HG03575 (cell line): ENCODE measurements at regions not wholly inside any gene's neighbourhood (a gene's known extent, or its start where the extent isn't known, plus 50 kb on each side); places are given as distances from the start of the nearest gene placed in this dataset.

ENCODE experiments used
- ATAC-seq: cut with Tn5 transposase; IDR thresholded peaks from one replicate; pipeline ENCODE4 v1.9.1; 2021; ENCODE audit not compliant: unreplicated experiment, insufficient number of reproducible peaks, low FRiP score; ENCODE audit errors: extremely low read depth

DNA sequence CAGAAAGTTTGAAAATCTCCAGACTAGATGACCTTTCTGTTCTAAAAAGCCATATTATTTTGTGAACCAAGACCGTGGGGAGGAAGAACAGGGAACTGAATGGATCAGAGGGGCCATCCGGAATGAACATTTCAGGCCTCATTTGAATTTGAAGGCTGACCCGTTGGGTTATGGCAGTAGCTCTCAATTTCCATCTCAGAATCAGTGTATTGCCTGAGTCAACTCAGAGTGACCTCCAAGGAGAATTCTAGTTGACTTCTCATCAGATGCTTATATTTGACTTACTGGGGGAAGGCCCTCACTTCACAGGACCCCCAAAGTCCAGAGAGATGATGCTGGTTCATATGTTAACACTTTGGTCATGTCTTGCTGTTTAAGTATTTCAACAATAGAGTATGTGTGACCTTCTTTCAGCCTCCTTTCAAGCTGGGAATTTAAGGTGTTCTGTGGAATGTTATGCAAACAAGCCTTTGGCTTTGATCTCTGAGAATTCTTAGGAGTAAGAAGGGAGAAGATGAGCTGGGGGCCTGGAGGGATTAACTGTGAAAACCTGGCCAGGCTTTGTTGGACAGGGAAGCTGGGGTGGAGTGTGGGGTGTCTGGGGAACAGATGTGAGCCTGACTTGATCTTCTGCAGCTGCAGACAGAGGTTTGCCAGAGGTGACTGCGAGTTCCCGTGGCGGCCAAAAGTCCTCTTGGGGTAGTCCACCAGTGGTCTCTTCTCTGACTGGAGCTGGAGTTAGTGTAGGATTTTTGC lies 111.2 kb upstream of the RGMA start:
- no peak for ATAC-seq

DNA sequence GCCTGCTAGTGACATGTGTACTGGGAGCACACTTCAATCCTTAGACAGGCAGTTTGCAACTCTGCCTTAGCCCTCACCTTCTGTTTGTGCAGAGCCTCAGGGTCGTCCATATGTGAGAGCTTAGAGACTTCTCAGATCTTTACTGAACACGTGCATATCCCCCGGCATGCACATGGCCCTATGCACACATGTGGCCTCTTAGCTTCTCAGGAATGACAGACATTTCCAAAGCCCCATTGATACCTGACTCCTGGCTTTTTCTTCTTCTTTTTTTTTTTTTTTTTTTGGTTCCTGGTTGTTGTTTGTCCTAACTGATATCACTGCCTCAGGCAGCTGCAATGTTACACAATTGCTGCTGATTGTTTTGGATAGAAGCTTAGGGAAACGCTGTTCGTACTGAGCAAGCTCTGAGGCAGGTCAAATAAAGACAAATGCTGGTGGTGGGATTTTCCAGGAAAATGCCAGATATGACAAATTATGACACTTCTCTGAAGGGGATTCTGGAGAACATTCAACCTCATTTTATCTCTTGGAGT lies 107.2 kb upstream of the RGMA start:
- no peak for ATAC-seq

DNA sequence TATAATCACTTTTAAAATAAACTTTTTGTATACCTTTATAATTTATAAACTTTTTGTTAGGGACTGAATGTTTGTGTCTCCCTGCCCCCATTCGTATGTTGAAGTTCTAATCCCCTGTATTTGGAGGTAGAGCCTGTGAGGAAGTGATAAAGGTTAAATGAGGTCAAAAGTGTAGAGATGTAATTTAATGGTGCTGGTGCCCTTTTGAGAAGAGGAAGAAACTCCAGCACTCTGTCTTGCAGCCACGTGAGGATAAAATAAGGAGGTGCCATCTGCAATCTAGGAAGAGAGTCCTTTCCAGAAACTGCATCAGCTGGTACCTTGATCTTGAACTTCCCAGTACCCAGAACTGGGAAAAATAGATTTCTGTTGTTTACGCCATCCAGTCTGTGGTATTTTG lies 106.1 kb upstream of the RGMA start:
- ATAC-seq: no peak

DNA sequence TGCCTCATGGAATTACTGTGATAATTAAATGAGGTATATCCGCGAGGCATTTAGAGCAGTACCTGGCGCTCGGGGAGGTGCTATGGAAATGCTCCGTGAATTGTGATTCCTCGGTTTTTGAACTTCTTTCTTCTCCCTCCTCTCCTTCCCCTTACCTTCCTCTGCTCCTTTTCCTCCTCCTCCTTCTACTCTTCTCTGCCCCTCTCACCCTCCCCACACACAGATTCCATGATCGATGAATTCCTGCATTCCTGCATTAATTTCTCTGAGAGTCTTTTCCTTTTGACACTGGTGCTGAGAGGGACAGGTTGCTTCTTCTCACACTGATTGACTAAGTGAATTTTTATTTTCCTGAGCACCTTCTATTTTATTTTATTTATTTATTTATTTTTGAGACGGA lies 101.2 kb upstream of the RGMA start:
- ATAC-seq: no peak

DNA sequence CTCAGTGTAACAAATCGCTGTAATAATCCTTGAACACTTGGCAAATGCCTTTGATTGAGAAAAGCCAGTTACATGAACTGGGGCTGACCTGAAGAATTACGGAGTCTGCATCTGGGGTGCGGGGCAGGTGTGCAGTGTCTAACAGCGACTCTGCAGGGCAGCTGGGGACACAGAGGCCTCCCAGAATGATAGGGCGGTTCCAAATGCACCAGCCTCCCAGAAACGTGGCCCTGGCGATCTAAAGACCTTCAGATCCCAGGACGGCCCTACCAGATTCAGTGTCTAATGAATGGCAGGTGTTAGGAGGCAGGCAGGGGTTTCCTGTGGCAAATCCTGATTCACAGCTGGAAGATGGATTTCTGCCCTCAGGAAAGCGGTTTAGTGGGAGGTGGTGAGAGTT lies 100.5 kb upstream of the RGMA start:
- ATAC-seq: no peak

DNA sequence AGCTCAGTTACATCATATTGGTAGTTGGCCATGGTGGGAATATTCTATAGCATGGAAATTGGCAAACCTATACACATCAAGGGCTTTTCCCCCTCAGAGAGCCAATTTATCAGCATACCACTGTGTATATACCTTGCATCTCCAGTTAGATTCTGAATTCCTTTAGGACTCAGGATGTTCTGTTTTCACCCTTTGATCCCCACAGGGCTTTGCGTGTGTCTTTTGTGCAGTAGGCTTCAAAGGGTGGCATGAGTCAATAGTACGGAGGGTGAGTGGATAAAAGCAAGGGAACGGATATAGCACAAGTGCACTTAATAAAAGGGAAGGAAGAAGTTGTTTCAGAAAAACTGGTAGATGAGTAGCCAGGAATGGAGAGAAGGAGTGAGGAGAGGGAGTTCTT lies 99.2 kb upstream of the RGMA start:
- no peak for ATAC-seq

DNA sequence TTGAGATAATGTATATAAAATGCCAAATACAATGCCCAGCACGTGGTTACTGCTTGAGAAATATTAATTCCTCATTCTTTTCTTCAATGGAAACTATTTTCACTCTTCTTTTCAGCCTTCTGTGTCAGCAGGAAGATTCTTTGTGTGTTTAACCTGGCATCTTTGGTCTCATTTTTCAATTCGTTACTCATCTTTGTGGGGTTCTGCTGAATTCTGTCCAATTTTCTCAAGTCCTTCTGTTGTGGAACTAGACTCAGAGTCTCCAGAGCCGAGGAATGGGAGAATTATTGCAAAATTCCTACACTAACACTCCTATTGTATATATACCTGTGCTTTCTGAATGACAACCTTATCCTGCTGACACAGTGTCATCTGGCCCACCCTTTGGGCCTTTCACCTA lies 96.8 kb upstream of the RGMA start:
- no peak for ATAC-seq

DNA sequence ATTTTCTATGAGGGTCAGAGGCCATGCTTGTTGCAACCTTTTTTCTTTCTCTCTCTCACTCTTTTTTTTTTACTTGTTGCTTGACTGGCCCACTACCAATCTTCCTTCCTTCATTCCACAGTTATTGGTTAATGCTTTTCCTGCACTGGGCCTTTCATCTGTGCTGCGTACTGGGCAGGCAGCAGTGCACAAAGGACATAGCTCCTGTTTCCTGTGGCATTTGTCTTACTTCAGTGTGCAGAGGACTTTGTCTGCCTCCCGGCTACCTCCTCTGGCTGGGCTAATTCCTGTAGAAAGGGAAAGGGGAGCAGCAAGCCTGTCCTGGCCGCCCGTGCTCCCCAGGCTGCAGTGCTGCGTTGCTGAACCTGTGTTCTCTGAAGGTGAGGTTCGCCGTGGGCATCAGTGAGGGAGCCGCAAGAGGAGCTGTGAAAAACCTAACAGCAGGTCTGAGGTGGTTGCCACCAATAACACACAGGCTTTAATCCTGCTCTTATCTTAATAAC lies 93.7 kb upstream of the RGMA start:
- ATAC-seq: no peak

DNA sequence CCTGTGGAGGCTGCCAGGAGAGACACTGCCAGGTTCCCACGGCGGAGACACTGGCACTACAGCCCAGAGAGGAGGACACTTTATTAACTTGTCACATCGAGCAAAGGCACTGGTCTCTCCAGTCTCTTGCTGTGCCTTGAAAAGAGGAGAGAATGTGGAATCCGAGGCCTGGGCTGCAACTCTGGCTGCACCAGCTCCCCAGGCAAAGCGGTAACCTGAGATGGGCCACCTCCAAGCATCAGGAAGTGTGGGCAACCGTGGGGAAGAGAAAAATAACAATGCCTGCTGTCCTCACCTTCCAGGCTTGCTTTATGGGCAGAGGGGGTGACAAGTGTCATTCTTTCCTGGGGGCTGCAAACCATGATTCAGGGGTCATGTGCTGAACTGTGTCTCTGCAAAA lies 91.6 kb upstream of the RGMA start:
- no peak for ATAC-seq

DNA sequence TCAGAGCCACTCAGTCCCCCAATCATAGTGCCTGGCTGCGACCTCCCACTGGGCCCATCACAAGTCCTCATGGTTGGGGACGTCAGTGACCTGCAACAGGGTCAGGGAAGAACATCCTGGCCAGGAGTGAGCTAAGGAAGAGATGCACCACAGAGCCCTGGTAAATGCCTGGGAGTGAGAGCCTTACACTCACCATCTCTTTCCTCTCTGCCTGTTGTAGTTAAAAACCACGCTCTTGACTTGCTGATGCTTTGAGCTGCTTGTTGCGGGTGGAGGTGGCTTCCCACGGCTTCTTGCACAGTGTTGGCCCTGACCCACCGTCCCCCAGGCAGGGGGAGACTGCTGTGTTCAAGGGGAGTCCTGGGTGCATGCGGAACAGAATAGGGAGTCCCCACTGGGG lies 91.1 kb upstream of the RGMA start:
- ATAC-seq: no peak

DNA sequence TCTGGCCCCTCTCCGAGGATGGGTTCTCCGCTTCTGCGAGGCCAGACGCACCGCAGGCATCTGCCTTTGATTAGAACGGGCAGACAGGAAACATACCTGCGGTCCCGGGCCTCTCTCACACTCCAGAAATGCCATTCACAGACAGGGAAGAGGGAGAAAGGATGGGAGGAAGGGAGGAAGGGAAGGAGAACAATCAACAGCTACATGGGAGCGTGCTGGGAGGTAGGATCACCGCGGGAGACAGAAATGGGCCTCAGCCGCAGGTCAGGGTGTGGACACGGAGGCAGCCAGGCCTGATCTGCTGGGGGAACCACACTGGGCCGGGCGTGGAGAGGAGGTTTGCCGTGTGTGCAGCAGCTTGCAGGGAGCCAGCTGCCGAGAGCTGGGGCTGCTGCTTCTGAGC lies 90.7 kb upstream of the RGMA start:
- ATAC-seq: no peak

DNA sequence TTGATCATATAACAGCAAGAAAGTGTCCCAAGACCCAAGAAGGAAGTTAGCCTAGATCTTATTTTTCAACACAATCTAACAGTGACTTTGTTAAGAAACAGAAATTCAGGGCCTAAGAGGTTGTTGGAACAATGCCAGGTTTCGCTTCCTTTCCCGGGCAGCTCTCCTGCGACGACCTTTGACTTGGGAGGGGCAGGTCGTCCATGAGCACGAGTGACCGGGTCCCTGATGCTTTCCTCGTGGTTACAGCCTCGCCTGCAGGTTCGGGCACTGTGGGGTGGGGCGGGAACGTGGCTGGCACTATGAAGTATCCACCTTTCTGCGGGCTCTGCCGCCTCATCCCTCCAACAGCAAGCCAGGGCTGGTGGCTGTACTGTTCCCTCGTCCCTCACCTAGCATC lies 90.1 kb upstream of the RGMA start:
- ATAC-seq: no peak

DNA sequence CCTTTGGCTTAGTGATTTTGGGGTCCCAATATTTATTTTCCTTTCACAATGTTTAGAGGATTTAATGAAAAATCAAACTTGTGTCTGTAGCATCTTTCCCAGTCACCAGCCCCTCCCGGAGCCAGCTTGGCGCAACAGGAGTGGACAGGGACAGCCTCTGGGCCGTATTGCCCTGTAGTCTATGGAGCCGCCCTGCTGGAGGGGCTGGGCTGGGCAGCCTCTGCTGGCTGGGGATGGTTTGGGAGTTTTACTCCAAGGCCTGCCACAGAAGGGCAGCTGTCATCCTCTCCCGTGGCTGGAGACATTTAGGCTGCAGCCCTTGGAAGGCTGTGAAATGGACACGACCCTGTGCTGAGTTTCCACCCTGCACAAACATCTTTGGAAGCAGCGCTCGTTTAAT lies 89.4 kb upstream of the RGMA start:
- no peak for ATAC-seq

DNA sequence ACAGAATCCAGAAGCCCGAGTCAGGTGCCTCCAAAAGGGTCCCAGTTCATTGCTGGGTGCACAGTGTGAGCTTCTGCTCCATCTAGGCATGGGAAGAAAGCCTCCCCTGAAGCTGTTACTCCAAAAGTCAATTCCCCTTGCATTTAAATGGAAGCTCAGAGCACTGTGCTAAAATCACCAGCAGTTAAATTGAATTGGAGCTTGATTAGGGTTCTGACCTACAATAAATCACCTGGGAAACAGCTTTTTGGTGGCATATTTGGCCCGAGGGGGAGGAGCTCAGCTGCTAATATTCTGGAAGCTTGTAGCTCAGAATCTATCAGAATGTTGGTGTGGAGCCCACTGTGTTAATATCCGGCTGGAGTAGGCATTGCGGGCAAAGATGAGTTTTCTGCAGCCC lies 87.1 kb upstream of the RGMA start:
- no peak for ATAC-seq

DNA sequence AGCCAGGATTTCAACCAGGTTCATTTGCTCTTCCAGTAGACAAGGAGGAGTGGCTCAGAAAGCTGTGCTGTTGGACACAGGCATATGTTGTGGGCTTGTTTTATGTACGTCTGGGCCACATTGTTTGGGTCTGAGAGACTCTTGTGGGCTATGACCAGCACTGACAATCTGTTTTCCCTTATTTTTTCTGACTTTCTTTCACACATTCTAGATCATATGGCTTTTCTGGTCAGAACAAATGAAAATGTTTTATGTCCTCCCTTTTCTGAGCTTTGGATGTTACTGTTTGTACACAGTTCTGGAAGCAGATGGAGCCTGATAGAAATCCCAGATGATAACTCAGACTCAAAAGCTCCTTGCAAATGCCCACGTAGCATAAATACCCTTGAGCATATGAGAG lies 85.8 kb upstream of the RGMA start:
- ATAC-seq: no peak

DNA sequence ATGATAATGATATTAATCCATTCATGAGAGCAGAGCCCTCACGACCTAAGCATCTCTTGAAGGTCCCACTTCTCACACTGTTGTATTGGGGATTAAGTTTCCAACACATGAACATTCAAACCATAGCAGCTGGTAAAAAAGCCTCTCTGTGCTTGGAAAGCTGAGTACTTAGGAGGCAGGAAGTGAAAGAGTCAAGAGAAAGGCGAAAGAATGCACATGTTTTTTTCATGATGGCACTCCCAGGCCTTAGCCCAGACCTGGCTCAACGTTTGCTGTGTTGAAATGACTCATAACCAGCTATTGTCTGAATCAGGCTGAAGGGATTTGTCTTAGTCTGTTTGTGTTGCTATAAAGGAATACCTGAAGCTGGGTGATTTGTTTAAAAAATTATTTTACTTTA lies 84.4 kb upstream of the RGMA start:
- no peak for ATAC-seq

DNA sequence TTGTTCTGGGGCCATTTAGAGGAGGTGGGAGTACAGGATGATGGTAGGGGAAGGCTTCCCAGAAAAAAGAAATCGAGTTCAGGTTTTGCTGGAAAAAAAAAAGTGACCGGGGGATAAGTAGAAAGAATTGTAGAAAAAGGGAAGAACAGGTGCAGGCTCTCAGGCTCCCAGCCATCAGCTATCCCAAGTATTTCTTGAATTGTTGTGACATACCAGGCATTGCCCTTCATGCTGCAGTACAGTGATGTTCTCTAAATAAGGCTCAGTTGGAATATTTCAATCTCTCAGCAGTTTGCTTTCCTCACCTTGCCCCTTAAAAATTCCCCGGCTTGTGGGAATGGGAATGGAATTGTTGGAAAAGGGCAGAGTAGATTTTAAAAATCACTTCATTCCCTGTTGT lies 82.5 kb upstream of the RGMA start:
- no peak for ATAC-seq

DNA sequence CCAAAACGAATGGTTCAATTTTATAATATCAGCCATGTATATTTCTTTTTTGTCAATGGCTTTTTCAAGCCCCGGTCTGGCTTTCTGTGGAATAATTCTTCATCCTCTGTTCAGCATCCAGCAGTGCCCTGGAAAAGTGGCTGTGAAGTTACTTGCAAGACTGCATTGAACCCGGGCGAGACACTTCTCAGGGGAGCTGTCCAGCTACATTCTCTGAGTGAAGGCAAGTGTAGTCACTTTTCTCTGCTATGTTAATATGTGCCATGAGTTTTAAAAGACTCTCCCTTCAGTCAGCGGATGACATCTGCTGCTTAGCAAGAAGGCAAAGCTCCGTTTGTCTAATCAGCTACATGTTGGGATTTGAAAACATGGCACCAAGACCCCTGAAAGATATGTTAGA lies 81.3 kb upstream of the RGMA start:
- ATAC-seq: no peak

DNA sequence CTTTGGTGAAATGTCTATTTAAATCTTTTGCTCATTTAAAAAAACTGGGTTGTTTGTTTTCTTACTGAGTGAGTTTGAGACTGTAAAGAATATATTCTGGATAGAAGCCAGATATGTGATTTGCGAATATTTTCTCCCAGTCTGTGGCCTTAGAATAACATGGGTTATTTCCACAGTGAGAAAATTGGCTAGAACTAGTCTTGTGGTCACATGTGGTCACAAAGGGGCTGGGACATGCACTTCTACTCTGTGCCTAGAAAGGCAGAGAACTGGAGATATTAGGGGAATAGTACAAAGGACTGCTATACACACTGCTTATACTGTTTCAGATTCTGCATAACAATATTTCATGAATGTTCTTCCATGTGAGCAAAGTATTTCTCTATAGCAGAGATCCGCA lies 79.9 kb upstream of the RGMA start:
- no peak for ATAC-seq

DNA sequence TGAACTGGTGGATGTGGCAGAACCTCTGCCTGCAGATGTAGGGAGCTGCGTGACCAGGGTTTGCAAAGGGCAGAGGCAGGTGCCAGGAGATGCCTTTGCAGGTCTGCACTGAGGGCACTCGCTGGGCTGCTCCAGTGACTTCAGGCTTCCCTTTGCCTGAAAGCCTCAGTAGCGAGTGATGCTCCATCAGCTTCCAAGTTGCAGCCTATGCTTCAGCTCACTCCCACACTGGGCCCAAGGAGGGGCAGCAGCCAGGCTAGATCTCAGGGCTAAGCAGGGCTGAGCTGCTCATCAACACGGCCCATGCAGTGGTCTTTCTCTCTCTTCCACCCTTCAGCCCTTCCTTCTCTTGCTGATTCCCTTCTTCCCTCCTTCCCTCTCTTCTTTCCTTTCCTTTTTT lies 78.3 kb upstream of the RGMA start:
- no peak for ATAC-seq

DNA sequence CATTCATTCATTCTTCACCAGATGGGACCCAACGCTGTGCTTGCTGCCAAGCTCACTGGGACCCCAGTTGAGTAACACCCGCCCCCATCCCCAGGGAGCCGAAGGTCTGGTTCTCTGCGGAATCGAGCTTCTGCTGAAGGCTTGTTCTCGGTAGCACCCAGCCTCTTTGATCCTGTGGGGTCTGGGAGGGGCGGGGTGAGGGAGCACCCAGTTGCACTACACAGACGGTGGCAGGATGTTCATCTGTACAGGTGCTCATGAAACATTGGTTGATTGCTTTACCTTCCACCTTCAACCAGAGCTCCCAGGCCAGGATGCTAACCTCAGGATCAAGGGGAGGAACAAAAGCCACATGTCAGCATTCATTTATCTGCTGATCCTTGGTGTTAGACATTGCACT lies 77.7 kb upstream of the RGMA start:
- ATAC-seq: no peak
